Activated CD4-positive, CD25-positive, alpha-beta regulatory T cell treated with anti-CD3 and anti-CD28 coated beads, Interleukin-2, amount 50 U/mL, for 72 hours (primary cell): ENCODE measurements at regions not wholly inside any gene's neighbourhood (a gene's known extent, or its start where the extent isn't known, plus 50 kb on each side); places are given as distances from the start of the nearest gene placed in this dataset.

Source experiments
- DNase-seq: peaks from one replicate; pipeline ENCODE4 v3.0.0; 2021

DNA sequence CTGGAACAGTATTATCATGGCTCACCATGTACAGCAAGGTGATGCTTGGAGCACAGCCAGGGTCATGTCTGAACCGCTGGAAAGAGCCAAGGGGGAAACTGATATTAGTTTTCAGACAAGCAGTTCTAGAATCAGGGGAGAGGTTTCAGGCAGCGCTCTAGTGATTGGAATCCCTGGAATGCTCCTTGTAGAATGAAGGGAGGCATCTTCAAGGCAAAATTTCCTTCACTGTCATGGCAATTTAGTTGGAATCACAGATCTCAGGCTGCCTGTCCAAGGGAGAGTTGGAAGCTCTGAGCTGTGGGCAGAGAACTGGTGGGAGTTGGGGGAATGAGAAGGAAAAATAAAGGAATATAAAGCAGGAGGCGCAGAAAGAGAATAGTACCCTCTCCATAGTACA lies 737.1 kb downstream of the PTPRU start:
- no peak for DNase-seq

DNA sequence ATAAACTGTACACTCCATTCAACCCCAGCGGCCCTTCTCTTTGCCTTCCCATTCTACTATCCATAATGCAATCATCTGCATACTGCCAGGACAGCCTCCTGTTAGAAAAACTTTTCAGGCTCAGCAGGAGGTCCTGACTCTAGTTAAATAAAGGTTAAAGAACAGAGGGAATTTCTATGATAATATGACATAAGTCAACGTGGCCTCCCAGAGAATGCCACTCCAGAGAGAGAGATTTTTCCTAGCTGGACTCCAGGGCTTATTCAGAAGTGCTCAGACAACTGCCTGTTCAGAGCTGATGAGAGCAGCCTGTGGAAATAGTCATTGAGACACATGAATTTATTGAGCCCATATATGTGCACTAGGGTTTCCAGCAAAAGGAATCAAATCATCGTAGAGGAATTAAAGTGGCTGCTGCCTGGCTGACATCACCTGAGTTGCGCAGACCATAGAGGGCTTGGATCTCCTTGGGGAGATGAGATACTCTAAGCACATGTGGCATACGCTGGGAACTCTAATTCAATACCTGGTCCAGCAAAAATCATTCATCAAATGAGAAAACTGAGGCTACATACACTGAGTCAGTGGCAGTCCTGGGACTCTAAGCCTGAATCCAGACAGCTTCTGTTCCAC lies 736.2 kb downstream of the PTPRU start:
- DNase-seq, result no peak

DNA sequence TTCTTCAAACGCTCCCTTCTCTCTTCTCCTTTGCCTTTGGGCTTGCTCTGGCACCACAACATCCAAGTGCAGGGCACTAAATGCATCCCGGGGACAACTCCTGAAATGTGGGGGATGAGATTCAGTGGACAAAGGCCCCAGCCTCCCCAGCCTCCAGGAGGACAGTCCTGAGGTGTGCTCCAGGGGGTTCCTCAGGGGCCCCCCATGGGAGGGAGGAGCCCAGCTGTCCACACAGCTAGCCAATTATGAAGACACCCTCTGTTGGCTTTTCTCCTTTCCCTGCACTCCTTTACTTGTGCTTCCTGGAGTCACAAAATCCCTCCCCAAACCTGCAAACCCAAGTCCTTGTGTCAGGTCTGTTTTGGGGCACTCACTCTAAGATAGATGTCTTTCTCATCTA lies 735.4 kb downstream of the PTPRU start:
- DNase-seq, result no peak

DNA sequence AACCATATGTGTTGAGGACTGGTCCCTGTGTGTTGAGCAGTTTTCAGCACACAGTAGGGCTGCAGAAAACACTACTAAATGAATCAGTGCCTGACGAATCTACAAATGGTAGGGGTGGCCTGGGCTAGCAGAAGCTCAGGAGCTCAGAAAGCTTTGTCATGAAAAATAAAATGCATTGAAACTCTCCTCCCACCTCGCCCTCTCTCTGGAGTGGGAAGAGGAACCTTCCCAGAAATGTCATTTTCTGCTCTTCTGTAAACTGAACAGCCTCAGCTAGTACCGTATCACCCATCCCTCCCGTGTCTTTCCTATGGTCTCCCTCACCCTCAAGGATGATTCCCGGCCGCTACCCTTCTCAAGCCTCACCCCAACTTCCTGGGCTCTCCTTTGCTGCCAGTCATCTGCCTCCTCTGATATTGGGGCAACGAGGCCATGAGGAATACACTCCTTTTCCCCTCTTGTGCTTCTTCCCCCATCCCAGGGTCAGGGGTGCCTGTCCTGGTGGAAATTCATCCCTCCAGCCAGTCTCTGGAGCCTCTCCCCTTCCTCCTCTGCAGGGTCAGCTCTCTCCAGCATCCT lies 734.5 kb downstream of the PTPRU start:
- DNase-seq, result no peak

DNA sequence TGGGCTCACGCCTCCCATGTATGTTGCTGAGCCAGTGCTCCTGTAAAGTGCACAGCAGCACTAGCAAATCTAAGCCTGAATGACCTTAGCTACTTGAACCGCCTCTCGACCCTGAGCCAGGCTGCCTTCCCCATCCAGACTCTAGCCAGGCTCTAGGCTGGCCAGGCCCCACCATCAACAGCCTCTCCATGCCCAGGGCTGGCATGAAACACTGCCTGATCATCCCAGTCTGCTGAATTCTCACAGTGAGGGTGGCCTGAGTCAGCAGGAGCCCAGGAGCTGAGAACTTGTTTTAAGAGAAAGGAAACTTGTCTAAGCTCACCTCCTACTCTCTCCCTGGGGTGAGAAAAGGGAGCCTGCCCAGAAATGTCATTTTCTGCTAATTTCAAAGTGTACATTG lies 733.3 kb downstream of the PTPRU start:
- no peak for DNase-seq

DNA sequence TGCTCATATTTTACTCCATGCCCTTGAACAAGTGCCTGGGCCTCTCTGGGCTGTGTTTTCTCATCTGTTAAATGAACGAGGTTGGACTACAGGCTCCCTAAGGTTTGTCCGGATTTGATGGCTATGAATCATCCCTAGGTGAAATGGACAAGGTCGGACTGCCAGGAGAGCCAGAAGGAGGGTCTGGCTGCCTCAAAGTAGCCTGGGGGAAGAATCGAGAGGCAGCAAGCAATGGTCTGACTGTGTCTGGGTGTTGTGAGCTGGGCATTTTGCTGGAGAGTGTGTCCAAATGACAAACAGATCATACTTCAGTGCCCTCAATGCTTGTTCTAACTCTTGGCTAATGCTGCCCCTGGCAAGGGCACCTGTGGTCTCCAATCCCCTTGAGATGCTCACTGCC lies 730.9 kb downstream of the PTPRU start:
- no peak for DNase-seq

DNA sequence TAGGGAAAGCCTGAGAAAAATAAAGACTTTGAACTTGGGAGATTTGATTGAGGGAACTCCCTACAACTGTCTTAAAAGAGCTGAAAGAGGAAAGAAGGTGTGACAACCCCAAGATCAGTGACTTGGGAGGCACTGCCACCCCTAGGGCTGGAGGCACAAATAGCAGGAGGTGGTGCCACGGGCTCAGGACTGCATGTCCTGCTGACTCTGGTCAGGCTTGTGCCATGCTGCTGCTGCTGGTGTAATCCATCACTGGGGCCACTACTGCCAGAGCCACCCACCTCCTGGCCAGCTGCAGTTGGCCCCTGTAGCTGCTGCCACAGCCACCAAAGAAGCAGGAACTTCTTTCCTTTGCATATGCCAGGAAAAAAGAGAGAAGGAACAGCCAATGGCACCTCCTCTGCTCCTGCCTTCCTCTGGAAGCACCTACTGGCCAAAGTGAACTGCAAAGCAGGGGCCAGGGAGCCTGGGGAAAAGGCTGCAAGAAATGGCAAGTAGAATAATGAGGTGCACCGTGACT lies 730.3 kb downstream of the PTPRU start:
- no peak for DNase-seq

DNA sequence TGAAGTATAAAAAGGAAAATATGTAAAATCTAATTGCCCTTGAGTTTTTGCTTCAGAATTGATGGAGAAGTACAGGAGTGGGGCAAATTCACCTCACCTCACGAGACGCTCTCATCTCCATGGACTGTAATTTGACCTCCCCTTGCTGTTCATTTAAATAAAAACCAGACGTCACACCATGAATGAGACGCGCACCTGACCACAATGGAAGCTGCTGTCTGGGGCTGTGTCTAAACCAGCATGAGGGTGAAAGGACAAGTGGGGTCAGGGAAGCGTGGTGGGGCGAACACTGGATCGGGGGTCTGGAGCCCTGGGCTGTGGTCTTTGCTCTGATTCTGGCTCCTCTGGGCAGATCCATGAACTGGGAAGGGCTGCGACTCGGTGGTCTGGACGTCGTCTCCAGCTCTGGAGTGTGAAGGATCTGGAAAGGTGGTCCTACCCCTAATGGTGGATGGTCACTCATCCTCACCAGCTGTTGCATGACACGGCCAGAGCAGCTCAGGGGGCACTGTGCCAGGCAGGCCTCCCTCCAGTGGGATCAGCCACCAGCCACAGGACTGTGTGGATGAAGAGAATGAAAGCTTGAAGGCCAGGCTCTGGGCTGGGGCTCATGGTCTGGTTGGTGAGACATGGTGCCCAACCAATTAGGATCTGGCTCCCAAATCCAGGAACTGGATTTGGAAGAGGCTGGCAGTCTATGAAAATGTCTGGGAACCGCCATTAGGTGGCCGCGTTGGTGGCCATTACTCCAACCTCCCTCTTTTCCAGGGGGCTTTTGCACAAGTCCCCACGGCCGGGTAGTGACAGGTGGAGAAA lies 728.6 kb downstream of the PTPRU start:
- no peak for DNase-seq

DNA sequence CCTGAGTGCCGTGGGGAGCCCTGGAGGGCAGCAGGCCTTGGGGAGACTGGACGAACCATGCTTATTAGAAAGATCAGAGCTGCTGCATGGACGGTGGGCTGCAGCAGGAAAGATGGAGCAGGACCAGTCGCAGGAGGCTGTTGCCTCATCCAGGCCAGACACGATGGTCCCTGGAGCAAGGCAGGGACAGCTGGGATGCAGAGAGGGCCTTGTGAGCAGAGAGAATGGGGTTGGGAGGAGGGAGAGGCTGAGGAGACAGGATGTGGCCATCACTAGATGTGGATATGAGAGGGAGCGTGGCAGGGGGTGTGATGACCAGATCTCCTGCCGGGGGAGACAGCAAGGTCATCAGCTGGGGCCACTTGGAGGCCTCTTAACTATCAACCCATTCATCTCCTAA lies 727.6 kb downstream of the PTPRU start:
- no peak for DNase-seq

DNA sequence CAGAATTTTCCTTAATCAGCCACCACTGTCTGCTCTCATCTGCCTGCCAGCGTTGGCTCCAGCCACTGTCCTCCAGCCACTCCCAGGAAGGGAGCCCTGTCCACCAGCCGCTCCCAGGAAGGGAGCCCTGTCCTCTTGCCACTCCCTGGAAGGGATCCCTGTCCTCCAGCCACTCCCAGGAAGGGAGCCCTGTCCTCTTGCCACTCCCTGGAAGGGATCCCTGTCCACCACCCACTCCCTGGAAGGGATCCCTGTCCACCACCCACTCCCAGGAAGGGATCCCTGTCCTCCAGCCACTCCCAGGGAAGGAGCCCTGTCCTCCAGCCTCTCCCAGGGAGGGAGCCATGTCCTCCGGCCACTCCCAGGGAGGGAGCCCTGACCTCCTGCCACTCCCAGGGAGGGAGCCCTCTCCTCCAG lies 726.5 kb downstream of the PTPRU start:
- no peak for DNase-seq

DNA sequence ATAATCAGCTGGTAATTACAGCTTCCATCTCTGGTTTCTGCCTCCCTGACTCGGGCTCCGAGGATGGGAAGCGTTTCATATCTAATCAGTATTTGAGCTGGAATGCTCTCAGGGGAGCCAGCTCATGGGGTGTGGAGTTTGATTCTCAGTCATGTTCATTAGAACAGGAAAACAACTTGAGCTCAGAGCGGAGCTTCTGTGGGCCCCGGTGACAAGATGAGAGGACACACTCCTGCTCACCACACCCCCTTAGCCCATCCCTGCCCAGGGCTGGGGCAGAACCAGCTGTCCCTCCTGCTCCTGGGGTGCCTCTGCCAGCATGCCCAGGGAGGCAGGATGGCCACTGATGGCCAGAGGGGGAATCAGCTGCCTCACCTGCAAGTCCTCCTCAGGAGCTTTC lies 726.0 kb downstream of the PTPRU start:
- DNase-seq, result no peak

DNA sequence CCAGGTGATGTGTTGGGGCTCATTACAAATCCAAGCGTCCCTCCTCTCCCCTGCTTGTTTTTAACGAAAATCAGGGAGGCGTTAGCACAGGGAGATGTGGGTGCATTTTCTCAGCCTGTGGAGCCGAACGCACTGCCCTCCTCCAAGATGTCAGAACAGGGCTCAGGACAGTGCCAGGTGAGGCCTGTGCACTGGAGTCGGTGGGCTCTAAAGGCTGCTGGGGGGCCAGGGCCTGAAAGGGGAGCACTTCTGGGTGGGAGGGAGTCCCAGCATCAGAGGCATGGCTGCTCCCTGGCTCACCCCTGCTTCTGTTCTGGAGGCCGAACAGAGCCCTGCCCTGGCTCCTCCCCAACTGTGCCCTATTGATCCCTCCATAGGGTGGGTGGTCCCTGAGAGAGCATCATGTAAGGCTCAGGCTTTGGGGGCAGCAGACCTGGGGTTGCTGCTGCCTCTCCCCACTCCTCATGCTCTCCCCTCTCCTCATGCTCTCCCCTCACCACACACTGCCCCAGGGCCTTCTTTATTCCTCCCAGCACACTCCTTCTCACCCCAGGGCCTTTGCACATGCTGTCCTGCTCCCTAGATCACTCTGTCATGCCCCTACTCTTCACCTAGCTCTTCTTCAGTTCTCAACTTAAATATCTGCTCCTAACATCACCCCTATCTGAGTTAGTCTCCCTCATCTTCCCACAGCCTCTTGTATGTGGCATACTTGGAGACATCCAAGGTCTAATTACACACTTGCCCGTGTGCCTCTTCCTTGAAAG lies 725.2 kb downstream of the PTPRU start:
- DNase-seq, result no peak

DNA sequence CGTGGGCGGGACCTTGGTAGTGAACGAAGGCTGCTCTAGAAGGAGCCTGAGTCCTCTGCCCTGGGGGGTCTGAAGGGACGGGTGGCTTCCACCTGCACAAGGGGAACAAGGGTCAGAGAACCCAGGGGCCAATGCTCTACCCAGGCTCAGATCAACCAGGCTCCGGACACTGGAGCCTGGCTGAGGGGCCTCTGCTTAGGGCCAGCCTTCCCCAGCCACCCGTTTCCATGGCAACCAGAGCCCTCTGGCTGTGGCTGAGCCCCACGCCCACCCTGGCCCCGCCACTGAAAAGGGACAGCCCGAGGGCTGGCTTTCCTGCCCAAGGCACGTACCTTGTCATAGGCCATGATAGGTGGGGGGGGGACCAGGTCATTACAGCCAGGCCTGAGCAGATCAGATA lies 724.6 kb downstream of the PTPRU start:
- no peak for DNase-seq

DNA sequence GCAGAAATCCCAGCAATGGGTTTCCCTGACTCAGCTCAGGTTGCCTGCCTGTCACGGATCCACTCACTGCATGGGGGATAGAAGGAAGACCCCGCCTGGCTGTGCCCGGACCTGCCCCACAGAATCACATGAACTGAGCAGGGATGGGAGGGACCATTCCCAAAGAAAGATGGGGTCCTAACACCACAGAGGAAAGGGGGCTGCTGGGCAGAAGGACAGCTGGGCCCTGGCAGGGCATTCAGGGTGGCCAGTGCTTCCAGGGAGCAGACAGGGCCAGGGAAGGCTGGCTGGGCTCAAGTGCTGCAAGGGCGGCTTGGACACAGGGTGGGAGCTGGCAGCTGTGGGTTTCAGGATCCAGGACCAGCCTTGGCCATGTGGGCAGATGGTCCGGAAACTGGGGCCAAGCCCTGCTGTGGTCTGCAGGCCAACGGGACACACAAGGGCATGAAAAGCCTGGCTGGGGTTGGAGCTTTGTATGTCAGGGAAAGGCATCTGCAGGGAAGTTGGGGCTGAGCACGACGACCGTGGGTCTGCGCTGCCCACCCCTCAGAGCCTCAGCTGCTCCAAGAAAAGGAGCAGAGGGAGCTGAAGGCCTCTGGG lies 723.9 kb downstream of the PTPRU start:
- no peak for DNase-seq

DNA sequence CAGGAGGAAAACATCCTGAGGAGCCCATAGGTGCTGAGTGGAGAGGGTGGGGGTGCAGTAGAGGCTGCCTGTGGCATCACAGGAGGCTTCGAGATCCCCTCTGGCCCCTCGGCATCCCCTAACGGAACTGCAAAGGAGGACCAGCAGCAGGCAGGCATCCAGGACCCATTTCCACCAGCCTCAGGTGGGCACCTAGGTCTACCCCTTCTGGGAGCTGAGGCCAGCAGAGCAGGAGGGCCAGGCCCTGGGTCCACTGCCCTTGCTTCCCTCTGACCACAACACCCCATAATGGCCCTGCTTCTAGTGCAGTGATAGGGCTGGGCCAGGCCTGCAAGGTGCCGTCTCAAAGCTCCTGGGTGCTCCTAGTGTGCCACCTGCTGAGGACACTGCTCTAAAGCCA lies 723.0 kb downstream of the PTPRU start:
- no peak for DNase-seq

DNA sequence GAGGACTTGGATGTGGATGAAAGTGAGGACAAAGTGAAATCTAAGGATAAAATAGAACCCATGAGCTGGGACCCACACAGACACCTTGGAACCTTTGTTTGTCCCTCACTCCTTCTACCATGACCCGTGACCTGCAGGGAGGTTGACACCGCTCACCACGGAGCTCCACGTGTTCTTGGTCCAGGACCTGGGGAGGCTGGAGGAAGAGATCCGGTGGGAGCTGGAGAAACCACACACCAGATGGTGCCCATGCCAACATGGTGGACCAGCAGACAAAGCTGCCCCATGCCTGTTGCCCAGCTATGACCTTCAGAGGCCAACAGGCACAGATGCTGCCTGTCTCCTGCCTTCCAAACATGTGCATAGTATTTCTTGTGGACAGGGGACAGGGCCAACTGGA lies 721.9 kb downstream of the PTPRU start:
- no peak for DNase-seq

DNA sequence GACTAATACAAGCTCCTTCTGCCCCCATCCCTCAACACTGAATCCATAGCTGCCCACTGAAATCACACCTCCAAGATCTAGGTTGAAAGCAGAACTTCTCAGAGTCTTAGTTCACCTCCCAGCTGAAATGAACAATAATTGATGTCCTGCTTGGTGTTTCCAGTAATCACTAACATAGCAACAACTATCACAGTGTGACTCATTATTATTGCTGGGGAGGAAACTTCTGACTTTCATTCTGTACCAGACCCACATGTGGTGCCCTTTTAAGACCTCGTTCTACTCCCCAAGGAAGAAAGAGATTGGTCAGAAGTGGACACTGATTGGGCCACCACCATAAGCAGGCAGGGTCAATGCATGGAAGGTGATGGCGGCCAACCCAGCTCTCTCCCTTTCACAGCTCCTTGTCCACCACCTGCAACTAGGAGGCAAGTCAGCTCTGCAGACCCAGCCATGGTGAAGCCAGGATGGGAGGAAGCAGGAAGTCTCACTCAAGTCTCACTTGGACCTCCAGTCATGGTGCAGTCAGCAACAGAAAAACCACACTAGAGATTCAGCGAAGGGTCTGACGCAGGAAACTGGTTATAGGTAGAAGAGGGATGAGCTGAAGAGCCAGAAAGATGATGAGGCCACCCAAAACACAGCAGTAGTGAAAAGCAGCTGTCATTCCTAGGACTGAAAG lies 720.2 kb downstream of the PTPRU start:
- DNase-seq, result no peak

DNA sequence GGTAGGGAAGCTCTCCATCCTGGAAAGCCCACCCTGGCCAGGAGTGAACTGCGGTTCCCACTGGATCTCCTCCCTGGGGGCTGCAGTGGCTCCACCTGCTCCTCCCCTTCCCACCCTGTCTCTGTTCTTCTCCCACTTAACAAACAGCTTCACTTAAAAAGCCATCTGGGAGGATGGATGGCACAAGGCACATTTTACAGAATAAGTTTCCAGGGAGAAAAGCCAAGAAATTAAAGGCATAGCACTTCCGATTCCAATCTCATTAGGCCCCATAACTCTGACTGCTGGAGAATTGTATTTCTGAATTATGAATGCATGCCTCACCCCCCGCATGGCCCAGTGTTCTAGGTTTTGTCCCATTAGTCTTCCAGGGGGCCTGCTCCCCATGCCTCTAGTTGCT lies 718.3 kb downstream of the PTPRU start:
- DNase-seq, result no peak

DNA sequence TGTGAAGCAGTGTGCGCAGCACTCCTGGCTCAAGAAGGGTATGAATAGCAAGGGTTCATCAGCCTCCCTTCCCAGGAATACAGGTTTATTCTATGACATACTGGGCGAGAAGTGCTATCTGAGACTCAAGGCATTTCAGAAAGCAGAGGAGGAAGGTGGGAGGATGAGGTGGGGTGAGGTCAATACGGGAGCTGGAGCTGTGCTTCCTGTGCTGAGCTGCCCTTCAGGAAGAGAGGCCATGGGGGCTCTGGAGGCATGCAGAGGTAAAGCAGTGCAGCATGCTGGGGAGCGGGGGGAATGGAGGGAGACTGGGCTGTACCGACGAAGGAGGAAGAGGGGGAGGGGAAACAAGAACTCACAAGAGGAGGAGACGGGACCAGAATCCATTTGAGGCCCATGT lies 717.6 kb downstream of the PTPRU start:
- no peak for DNase-seq

DNA sequence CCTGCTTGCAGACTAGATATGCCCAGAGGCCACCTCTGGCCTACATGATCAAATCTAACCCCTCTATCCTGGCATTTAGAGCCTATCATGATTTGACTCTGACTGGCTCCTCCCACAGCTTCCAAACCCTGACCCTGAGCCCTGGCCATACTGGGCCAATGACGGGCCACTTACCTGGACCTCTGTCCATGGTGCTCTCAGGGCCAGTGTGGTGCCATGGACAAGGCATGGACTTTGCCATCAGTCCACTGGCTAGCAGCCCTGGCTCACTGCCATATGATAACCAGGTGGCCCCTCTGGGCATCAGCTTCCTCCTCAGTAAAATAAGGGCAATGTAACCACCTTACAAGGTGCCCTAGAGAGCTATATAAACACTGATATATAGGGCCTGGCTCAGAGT lies 713.4 kb downstream of the PTPRU start:
- no peak for DNase-seq

DNA sequence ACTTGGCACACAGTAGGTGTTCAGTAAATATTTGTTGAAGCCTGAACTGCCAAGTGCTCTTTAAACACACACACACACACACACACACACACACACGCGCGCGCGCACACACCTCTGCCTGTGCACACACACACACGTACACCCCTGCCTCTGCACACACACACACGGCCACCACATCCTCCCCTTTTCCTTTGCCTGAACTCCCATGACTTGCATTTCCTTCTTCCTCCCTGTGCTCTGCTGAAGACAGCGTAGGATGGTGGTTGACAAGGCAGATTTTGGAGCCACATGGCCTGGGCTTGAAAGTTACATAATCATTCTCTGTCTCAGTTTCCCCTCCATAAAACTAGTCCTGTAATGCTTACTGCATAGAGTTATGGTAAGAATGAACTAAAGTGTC lies 712.3 kb downstream of the PTPRU start:
- DNase-seq, result no peak

DNA sequence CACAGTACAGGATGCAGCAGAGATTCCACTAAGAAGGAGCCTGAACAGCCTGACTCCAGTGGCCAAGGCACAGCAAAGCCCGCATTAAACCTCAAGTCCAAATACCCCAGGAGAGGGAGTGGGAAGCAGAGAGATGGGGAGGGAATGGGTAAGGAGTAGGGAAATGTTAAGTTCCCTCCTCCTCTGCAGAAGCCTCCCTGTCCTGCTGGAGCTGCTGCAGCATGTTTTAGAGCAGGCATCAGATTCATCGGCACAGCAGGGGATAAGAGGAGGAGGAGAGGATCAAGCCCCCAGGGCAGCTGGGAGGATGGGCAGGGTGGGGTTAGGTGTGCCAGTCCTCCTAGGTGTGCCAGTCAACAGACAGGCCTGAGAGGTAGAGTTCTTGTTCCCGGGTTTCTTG lies 709.7 kb downstream of the PTPRU start:
- DNase-seq, result no peak
